ENCODE measurements at regions not wholly inside any gene's neighbourhood (a gene's known extent, or its start where the extent isn't known, plus 50 kb on each side); places are given as distances from the start of the nearest gene placed in this dataset.

- no peaks in the 10 kb centered on the region for H3K36me3 ChIP-seq
- peaks cover 0 to 5% of the 10 kb centered on the region in 2 donors for H3K4me1 ChIP-seq
- H3K9me3 ChIP-seq = no peaks in the 10 kb centered on the region
- H3K27me3 ChIP-seq = no peaks in the 10 kb centered on the region
- TF ChIP-seq CTCF (IDR thresholded peaks at IDR 0.05) = no peak
- DNase-seq (ENCODE audit: low spot score) = no peak
- H3K4me3 ChIP-seq = no peak overlapping the region
- H3K27ac ChIP-seq = peak overlapping the region in 1 of 2 donors; percentile 43
These were observed 1110.6 kb downstream of the SORCS3 start for GRCh38 chr10:105751688-105752087.

GRCh38 chr10:105745596-105746148 lies 1104.6 kb downstream of the SORCS3 start:
- no peak for TF ChIP-seq CTCF (IDR thresholded peaks at IDR 0.05)
- DNase-seq (ENCODE audit: low spot score) = no peak
- no peaks in the 10 kb centered on the region for H3K27me3 ChIP-seq

GRCh38 chr10:105743343-105744056 lies 1102.4 kb downstream of the SORCS3 start:
- Histone ChIP-seq H3K4me1 (no peaks in the 10 kb centered on the region), H3K4me3 (no peak overlapping the region), H3K27me3 (no peaks in the 10 kb centered on the region), H3K36me3 (no peaks in the 10 kb centered on the region), H3K27ac (peak overlapping the region; percentile 12 to 71), H3K9me3 (no peaks in the 10 kb centered on the region)
- no peak for DNase-seq (ENCODE audit: low spot score)
- TF ChIP-seq CTCF (IDR thresholded peaks at IDR 0.05) = no peak

More at GRCh38 chr10:105745596-105746148, 1104.6 kb downstream of the SORCS3 start:
- Histone ChIP-seq H3K9me3 (no peaks in the 10 kb centered on the region), H3K4me1 (no peaks in the 10 kb centered on the region), H3K27ac (no peak overlapping the region), H3K4me3 (no peak overlapping the region), H3K36me3 (no peaks in the 10 kb centered on the region)

GRCh38 chr10:105742923-105743322 lies 1101.8 kb downstream of the SORCS3 start:
- no peaks in the 10 kb centered on the region for H3K36me3 ChIP-seq
- H3K4me1 ChIP-seq = no peaks in the 10 kb centered on the region
- H3K27me3 ChIP-seq = no peaks in the 10 kb centered on the region
- H3K4me3 ChIP-seq = no peak overlapping the region
- DNase-seq (ENCODE audit: low spot score) = no peak
- H3K9me3 ChIP-seq = no peaks in the 10 kb centered on the region
- H3K27ac ChIP-seq = peak overlapping the region; percentile 12 to 71
- TF ChIP-seq CTCF (IDR thresholded peaks at IDR 0.05) = no peak

GRCh38 chr10:105742184-105742583 lies 1101.1 kb downstream of the SORCS3 start:
- Histone ChIP-seq H3K4me3 (no peak overlapping the region), H3K27me3 (no peaks in the 10 kb centered on the region), H3K27ac (peak overlapping the region; percentile 24 to 71), H3K36me3 (no peaks in the 10 kb centered on the region), H3K4me1 (no peaks in the 10 kb centered on the region), H3K9me3 (no peaks in the 10 kb centered on the region)
- no peak for DNase-seq (ENCODE audit: low spot score)
- no peak for TF ChIP-seq CTCF (IDR thresholded peaks at IDR 0.05)

Measured in right atrium auricular region (tissue), 2 donors.